MM.1S (cell line): ENCODE measurements at regions not wholly inside any gene's neighbourhood (a gene's known extent, or its start where the extent isn't known, plus 50 kb on each side); places are given as distances from the start of the nearest gene placed in this dataset.

Experiments used
- EZH2 ChIP-seq: fragments of 300-600 bp; sonication (generic); optimal IDR thresholded peaks from 2 replicates; pipeline ENCODE3; 2017; ENCODE audit warnings: low read depth, mild to moderate bottlenecking, antibody characterized with exemption, low read length, mixed read lengths
- EZH2phosphoT487 ChIP-seq: fragments of 300-600 bp; sonication (generic); IDR thresholded peaks from 2 replicates; pipeline ENCODE4 v1.6.1; 2018; ENCODE audit warnings: antibody characterized with exemption, low read length
- TF ChIP-seq, protein P1 (sequence below): fragments of 300-600 bp; sonication (generic); IDR thresholded peaks from 2 replicates; pipeline ENCODE4 v1.5.1; 2016; ENCODE audit warnings: antibody characterized with exemption, low read length, mixed read lengths

- TF ChIP-seq, protein P1, sequence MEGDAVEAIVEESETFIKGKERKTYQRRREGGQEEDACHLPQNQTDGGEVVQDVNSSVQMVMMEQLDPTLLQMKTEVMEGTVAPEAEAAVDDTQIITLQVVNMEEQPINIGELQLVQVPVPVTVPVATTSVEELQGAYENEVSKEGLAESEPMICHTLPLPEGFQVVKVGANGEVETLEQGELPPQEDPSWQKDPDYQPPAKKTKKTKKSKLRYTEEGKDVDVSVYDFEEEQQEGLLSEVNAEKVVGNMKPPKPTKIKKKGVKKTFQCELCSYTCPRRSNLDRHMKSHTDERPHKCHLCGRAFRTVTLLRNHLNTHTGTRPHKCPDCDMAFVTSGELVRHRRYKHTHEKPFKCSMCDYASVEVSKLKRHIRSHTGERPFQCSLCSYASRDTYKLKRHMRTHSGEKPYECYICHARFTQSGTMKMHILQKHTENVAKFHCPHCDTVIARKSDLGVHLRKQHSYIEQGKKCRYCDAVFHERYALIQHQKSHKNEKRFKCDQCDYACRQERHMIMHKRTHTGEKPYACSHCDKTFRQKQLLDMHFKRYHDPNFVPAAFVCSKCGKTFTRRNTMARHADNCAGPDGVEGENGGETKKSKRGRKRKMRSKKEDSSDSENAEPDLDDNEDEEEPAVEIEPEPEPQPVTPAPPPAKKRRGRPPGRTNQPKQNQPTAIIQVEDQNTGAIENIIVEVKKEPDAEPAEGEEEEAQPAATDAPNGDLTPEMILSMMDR = no peak
- TF ChIP-seq EZH2phosphoT487 (no peak), EZH2 (no peak)
Observed at GRCh38 chr3:187822402-187822801, 77.1 kb upstream of the BCL6 start.
